Endodermal cell (in vitro differentiated cells): ENCODE measurements at regions not wholly inside any gene's neighbourhood (a gene's known extent, or its start where the extent isn't known, plus 50 kb on each side); places are given as distances from the start of the nearest gene placed in this dataset.

Source experiments
- DNase-seq: peaks from one replicate; pipeline ENCODE4 v3.0.0-alpha.2; 2017
- H3K27ac ChIP-seq: 2 replicates; pipeline ENCODE4 v1.5.1; 2013; ENCODE audit warnings: mild to moderate bottlenecking, low read depth, low read length, moderate library complexity
- H3K27me3 ChIP-seq: 2 replicates; pipeline ENCODE4 v1.6.1; 2013; ENCODE audit warnings: mild to moderate bottlenecking, low read length, moderate library complexity; ENCODE audit not compliant: insufficient read depth, control insufficient read depth, poor library complexity, severe bottlenecking
- H3K36me3 ChIP-seq: 2 replicates; pipeline ENCODE4 v1.7.0; 2013; ENCODE audit warnings: mild to moderate bottlenecking, low read length, moderate library complexity; ENCODE audit not compliant: control insufficient read depth, insufficient read depth
- H3K4me1 ChIP-seq: one replicate; pipeline ENCODE4 v1.7.0; 2013; ENCODE audit warnings: low read length; ENCODE audit not compliant: control insufficient read depth, insufficient read depth
- H3K4me3 ChIP-seq: 2 replicates; pipeline ENCODE4 v1.5.1; 2013; ENCODE audit warnings: mild to moderate bottlenecking, low read length, moderate library complexity
- H3K9ac ChIP-seq: 2 replicates; pipeline ENCODE4 v1.6.1; 2013; ENCODE audit warnings: mild to moderate bottlenecking, low read length, moderate library complexity; ENCODE audit not compliant: poor library complexity, severe bottlenecking; ENCODE audit errors: extremely low read depth
- H3K9me3 ChIP-seq: 2 replicates; pipeline ENCODE4 v1.6.1; 2013; ENCODE audit warnings: mild to moderate bottlenecking, low read length, moderate library complexity; ENCODE audit not compliant: control insufficient read depth
- H3K27ac Mint-ChIP-seq: 2 replicates; pipeline ENCODE4 v1.8.0; 2020; ENCODE audit warnings: mixed read lengths
- H3K27me3 Mint-ChIP-seq: 2 replicates; pipeline ENCODE4 v1.8.0; 2021; ENCODE audit warnings: mild to moderate bottlenecking, mixed read lengths; ENCODE audit not compliant: insufficient read depth
- H3K36me3 Mint-ChIP-seq: 2 replicates; pipeline ENCODE4 v1.8.0; 2020; ENCODE audit warnings: low read depth, mixed read lengths
- H3K4me1 Mint-ChIP-seq: 2 replicates; pipeline ENCODE4 v1.8.0; 2020; ENCODE audit warnings: mixed read lengths
- H3K4me3 Mint-ChIP-seq: 2 replicates; pipeline ENCODE4 v1.8.0; 2020; ENCODE audit warnings: mild to moderate bottlenecking, moderate library complexity, mixed read lengths
- H3K9me3 Mint-ChIP-seq: 2 replicates; pipeline ENCODE4 v1.8.0; 2020; ENCODE audit warnings: mild to moderate bottlenecking, mixed read lengths
- CTCF ChIP-seq: fragments of 200-600 bp; sonication (generic); conservative IDR thresholded peaks from 2 replicates; pipeline ENCODE4 v1.5.0; 2021; ENCODE audit warnings: antibody characterized with exemption, mild to moderate bottlenecking
- WGBS, 2 experiments: methylation state at CpG; one replicate each; pipeline versions ENCODE4 v1.1.5 to v1.1.7; 2013; ENCODE audit warnings: missing lambda C conversion rate in 2 of 2, mixed read lengths in 1 of 2; ENCODE audit not compliant: insufficient coverage in 1 of 2, insufficient read length in 1 of 2; 5-methylcytosine and 5-hydroxymethylcytosine counted together

- Histone ChIP-seq H3K27me3 (no peaks in the 10 kb centered on the region), H3K27ac (no peak overlapping the region), H3K4me3 (no peak overlapping the region), H3K4me1 (no peaks in the 10 kb centered on the region), H3K36me3 (no peaks in the 10 kb centered on the region), H3K9me3 (no peaks in the 10 kb centered on the region), H3K9ac (no peak overlapping the region)
- H3K27ac Mint-ChIP-seq = no peak overlapping the region
- H3K27me3 Mint-ChIP-seq = no peaks in the 10 kb centered on the region
- no peaks in the 10 kb centered on the region for H3K36me3 Mint-ChIP-seq
- TF ChIP-seq CTCF = no peak
- no peaks in the 10 kb centered on the region for H3K9me3 Mint-ChIP-seq
- no peak for DNase-seq
- WGBS, 2 experiments = 92 to 95% methylated on average over 2 of the region's 2 CpGs
- no peaks in the 10 kb centered on the region for H3K4me1 Mint-ChIP-seq
- H3K4me3 Mint-ChIP-seq = no peak overlapping the region
Observed at GRCh38 chr5:118434522-118434921, 553.8 kb downstream of the DTWD2 start.

- WGBS, 2 experiments = 86 to 100% methylated on average over 2 of the region's 2 CpGs
- Mint-ChIP-seq H3K36me3 (no peaks in the 10 kb centered on the region), H3K27ac (no peak overlapping the region), H3K4me3 (no peak overlapping the region), H3K4me1 (no peaks in the 10 kb centered on the region), H3K27me3 (no peaks in the 10 kb centered on the region), H3K9me3 (peaks cover 6% of the 10 kb centered on the region)
- Histone ChIP-seq H3K4me1 (no peaks in the 10 kb centered on the region), H3K27ac (no peak overlapping the region), H3K36me3 (no peaks in the 10 kb centered on the region), H3K4me3 (no peak overlapping the region), H3K27me3 (no peaks in the 10 kb centered on the region), H3K9ac (no peak overlapping the region), H3K9me3 (no peaks in the 10 kb centered on the region)
- TF ChIP-seq CTCF = no peak
- DNase-seq = no peak
Observed at GRCh38 chr5:118430076-118430475, 558.3 kb downstream of the DTWD2 start.

- Histone ChIP-seq H3K9ac (no peak overlapping the region), H3K36me3 (no peaks in the 10 kb centered on the region), H3K4me1 (no peaks in the 10 kb centered on the region), H3K4me3 (no peak overlapping the region), H3K27ac (no peak overlapping the region), H3K27me3 (no peaks in the 10 kb centered on the region), H3K9me3 (no peaks in the 10 kb centered on the region)
- H3K4me3 Mint-ChIP-seq = no peak overlapping the region
- no peaks in the 10 kb centered on the region for H3K27me3 Mint-ChIP-seq
- H3K4me1 Mint-ChIP-seq = peaks cover 2% of the 10 kb centered on the region
- TF ChIP-seq CTCF = no peak
- no peaks in the 10 kb centered on the region for H3K36me3 Mint-ChIP-seq
- no peak for DNase-seq
- H3K9me3 Mint-ChIP-seq = no peaks in the 10 kb centered on the region
- H3K27ac Mint-ChIP-seq = no peak overlapping the region
Observed at GRCh38 chr5:118407958-118408357, 580.4 kb downstream of the DTWD2 start.
